ENCODE measurements at regions not wholly inside any gene's neighbourhood (a gene's known extent, or its start where the extent isn't known, plus 50 kb on each side); places are given as distances from the start of the nearest gene placed in this dataset.

DNA sequence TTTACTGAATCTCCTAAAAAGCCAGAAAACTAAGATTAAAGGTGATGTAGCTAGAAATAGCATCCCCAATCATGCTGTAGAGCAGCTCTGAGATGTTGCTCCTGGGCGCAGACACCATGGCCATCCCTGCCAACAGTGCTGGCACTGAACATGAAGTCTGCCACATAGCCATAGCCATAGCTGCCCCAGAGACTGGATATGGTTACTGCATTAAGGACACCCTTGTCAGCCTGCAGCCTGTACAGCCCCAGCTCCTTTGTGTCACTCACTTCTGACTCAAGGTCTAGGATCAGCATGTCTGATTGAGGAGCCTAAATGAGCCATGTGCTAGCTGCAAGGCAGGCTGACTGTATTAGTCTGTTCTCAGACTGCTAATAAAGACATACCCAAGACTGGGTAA, 284.6 kb downstream of the RPS24 start:
- no peak overlapping the region for H3K27ac ChIP-seq (ENCODE audit: low read depth)
- 96% methylated on average over 1 of the region's 1 CpG for WGBS
- H3K4me1 ChIP-seq (ENCODE audit: insufficient read depth), result no peaks in the 10 kb centered on the region
- no peak overlapping the region for H3K4me3 ChIP-seq (ENCODE audit: low read depth, low read length)
- no peak for DNase-seq (ENCODE audit: extremely low spot score)
- H3K36me3 ChIP-seq (ENCODE audit: insufficient read depth), result no peaks in the 10 kb centered on the region

DNA sequence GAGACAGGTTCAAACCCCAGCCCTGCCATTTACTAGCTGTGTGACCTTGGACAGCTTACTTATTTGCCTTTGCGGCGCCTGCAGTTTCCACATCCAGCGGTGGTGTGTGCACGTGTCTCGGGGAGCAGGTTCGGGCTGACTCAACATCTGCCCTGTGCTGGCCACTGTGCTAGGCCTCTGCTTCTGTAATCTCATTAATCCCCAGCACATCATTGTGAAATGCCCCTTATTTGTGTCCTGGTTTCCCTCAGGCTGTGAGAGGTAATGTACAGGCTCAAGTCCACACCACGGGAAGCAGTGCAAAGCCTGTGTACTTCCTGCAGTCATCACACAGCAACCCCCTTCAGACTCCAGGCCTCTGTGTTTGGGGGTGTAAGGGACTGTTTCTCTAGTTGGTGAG, 285.7 kb downstream of the RPS24 start:
- no peak overlapping the region for H3K4me3 ChIP-seq (ENCODE audit: low read depth, low read length)
- H3K36me3 ChIP-seq (ENCODE audit: insufficient read depth), result no peaks in the 10 kb centered on the region
- no peak for DNase-seq (ENCODE audit: extremely low spot score)
- no peak overlapping the region for H3K27ac ChIP-seq (ENCODE audit: low read depth)
- WGBS, result 85% methylated on average over 7 of the region's 7 CpGs
- H3K4me1 ChIP-seq (ENCODE audit: insufficient read depth), result no peaks in the 10 kb centered on the region

DNA sequence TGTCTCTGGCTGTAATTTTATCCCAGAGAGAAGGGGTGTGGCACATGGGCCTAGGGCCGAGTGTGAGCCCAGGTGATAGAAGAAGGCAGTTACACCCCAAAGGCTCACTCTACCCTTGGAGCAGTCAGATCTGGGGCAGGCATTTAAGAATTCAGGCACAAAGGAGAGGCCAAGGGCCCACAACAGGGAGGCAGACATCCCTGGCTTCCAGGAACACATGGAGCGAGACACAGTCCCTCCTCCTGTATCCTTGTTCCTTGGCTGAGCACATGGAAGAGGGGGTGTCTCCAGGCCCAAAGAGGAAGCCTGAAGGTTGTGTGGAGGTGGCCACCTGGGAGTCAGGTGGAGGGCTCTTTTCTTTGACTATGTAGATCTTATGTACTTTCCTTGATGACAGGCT, 286.2 kb downstream of the RPS24 start:
- H3K36me3 ChIP-seq (ENCODE audit: insufficient read depth), result no peaks in the 10 kb centered on the region
- WGBS, result 90% methylated on average over 2 of the region's 2 CpGs
- no peak overlapping the region for H3K4me3 ChIP-seq (ENCODE audit: low read depth, low read length)
- H3K27ac ChIP-seq (ENCODE audit: low read depth), result no peak overlapping the region
- no peak for DNase-seq (ENCODE audit: extremely low spot score)
- H3K4me1 ChIP-seq (ENCODE audit: insufficient read depth), result no peaks in the 10 kb centered on the region

DNA sequence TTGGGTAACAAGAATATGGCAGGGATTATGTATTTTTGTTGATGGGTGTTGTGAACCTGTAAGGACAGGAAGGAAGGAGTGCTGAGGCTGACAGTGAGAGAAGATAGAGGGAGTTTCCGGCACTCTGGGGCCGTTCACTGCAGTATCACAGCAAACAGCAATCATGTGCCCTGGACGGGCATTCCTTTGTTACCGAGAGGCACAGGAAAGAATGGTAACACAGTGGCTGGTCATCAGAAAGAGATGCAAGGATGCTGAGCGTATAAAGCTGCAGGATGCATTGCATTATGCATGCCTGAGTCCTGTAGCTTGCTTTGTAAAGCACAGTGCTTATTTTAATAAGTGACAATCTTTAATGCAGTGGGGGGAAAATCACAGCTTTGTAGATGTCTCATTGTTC, 286.8 kb downstream of the RPS24 start:
- DNase-seq (ENCODE audit: extremely low spot score), result no peak
- H3K4me1 ChIP-seq (ENCODE audit: insufficient read depth), result no peaks in the 10 kb centered on the region
- no peaks in the 10 kb centered on the region for H3K36me3 ChIP-seq (ENCODE audit: insufficient read depth)
- H3K4me3 ChIP-seq (ENCODE audit: low read depth, low read length), result no peak overlapping the region
- no peak overlapping the region for H3K27ac ChIP-seq (ENCODE audit: low read depth)
- 81% methylated on average over 5 of the region's 5 CpGs for WGBS

DNA sequence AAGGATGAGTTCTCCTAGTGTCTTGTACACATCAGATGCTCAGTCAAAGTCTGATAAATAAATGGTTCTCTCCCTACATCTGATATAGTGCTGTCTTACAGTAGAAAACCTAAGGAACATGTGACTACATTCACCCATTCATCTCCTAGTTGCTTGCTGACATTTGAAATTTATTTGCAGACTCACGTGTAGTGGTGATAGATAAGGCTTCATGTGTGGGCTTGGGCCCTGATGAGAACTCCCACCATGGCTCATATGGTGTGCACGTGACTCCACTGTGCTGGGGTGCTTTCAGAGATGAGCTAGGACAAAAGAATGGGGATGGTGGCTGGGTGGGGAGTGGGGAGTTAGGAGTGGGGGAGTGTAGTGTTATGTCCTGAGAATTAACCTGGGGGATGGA, 287.3 kb downstream of the RPS24 start:
- no peak for DNase-seq (ENCODE audit: extremely low spot score)
- WGBS, result 80% methylated on average over 2 of the region's 2 CpGs
- H3K4me1 ChIP-seq (ENCODE audit: insufficient read depth), result no peaks in the 10 kb centered on the region

DNA sequence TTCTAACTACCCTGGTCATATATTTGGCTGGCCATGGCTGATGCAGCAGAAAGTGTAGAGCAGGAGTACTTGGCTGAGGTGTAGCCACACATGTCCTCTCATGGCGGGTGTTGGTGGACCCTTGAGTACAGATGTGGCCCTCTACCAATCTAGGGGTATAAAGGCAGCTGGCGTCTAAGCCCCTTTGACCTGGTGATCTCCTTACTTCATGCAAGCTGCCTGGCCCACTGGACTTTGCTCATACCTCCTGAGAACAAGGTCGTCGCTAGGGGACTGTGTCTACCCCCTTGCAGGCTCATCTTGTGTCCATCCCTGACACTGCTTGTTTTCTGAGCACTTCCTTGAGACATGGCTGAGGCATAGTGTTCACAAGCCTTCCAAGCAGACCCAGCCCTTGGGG, 287.8 kb downstream of the RPS24 start:
- no peak overlapping the region for H3K27ac ChIP-seq (ENCODE audit: low read depth)
- no peaks in the 10 kb centered on the region for H3K4me1 ChIP-seq (ENCODE audit: insufficient read depth)
- no peak overlapping the region for H3K4me3 ChIP-seq (ENCODE audit: low read depth, low read length)
- DNase-seq (ENCODE audit: extremely low spot score), result no peak
- H3K36me3 ChIP-seq (ENCODE audit: insufficient read depth), result no peaks in the 10 kb centered on the region
- 98% methylated on average over 4 of the region's 4 CpGs for WGBS

More for the DNA sequence above, 287.3 kb downstream of the RPS24 start:
- H3K27ac ChIP-seq (ENCODE audit: low read depth), result no peak overlapping the region
- no peak overlapping the region for H3K4me3 ChIP-seq (ENCODE audit: low read depth, low read length)
- H3K36me3 ChIP-seq (ENCODE audit: insufficient read depth), result no peaks in the 10 kb centered on the region

DNA sequence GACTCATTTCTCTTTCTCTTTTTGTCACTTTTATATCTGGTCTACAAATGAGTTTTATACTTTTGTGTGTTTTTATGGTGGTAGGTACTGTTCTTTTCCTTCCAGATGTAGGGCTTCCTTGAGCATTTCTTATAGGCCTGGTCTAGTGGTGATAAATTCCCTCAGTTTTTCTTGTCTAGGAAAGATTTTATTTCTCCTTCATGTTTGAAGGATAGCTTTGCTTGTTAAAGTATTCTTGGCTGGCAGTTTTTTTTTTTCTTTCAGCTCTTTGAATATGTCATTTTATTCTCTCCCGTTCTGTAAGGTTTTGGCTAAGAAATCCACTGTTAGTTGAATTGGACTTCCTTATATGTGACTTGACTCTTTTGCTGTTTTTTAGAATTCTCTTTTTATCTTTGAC, 292.7 kb downstream of the RPS24 start:
- H3K4me1 ChIP-seq (ENCODE audit: insufficient read depth), result no peaks in the 10 kb centered on the region
- WGBS, result 94% methylated on average over 1 of the region's 1 CpG
- DNase-seq (ENCODE audit: extremely low spot score), result no peak
- H3K27ac ChIP-seq (ENCODE audit: low read depth), result no peak overlapping the region
- no peak overlapping the region for H3K4me3 ChIP-seq (ENCODE audit: low read depth, low read length)
- no peaks in the 10 kb centered on the region for H3K36me3 ChIP-seq (ENCODE audit: insufficient read depth)

DNA sequence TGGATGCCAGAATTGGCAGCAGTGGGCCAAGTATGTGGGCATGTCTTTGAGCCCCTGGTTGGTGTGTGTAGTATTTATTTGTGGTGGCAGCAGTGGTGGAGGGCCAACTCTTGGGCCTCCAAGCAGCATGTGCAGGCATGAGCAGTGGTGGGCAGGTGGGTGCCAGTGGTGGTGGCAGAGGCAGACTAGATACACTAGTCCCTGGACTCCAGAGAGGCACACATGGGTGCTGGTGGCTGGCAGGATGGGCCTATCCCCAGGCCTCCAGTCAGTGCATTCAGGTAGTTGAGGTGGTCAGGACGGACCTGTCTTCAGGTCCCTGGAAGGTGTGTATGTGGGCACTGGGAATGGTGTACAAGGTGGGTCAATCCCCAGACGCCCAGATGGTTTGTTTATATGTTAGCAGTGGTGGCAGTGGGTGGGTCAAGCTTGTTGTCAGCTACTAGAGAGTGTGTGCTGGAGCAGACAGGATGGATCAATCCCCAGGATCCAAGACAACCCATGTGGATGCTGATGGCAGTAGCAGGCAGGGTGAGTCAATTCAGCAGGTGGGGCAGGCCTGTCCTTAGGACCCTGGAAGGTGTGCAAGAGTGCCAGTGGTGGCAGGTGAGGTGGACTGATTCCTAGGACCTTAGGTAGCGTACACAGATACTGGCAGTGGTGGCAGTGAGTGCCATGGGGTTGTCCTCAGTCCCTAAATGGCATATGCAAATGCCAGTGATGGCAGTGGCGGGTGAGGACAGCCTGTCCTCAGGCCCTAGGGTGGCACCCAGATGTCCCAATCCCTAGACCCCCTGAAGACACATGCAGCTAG, 294.3 kb downstream of the RPS24 start:
- no peak for DNase-seq (ENCODE audit: extremely low spot score)

DNA sequence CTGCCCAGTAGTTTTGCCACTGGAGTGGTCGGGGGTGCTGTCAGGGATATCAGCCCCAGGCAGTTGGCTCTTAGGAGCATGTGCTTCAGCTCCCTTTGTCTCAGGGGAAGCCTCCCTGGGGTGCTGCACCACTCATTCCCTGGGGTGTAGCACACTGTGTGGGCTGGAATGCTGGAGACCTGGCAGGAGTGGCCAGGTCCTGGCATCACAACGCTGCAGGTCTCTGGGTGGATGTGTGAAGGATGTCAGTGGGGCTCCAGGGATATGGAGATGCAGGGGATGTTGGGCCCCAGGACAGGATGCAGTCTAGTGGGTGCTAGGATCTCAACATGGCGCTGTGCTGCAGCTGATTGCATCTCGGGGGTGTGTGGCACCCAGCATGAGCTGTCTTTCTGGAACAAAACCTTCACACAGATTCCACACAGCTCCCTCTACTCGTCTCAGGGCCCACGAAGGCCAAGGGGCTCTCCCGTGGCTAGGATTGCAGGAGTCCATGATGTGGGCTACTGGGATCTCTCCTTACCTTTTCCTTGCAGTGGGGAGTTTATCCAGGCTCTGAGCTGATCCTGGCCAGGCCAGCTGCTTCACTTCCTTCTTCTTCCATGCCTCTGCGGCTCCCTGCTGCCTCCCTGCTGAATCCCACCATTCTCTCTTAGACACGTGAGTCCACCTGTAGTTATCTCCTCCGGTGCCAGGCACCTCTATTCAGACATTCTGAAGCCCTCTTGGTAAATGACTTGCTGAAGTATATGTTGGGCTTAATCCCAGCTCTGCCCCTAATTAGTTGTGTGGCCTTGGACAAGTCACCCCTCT, 295.1 kb downstream of the RPS24 start:
- no peak overlapping the region for H3K4me3 ChIP-seq (ENCODE audit: low read depth, low read length)
- DNase-seq (ENCODE audit: extremely low spot score), result no peak
- H3K4me1 ChIP-seq (ENCODE audit: insufficient read depth), result no peaks in the 10 kb centered on the region
- WGBS, result 96% methylated on average over 10 of the region's 10 CpGs
- no peaks in the 10 kb centered on the region for H3K36me3 ChIP-seq (ENCODE audit: insufficient read depth)
- no peak overlapping the region for H3K27ac ChIP-seq (ENCODE audit: low read depth)

More for the DNA sequence above, 294.3 kb downstream of the RPS24 start:
- WGBS, result 91% methylated on average over 4 of the region's 4 CpGs
- Histone ChIP-seq H3K4me1 (ENCODE audit: insufficient read depth) (no peaks in the 10 kb centered on the region), H3K27ac (ENCODE audit: low read depth) (no peak overlapping the region), H3K4me3 (ENCODE audit: low read depth, low read length) (no peak overlapping the region), H3K36me3 (ENCODE audit: insufficient read depth) (no peaks in the 10 kb centered on the region)

DNA sequence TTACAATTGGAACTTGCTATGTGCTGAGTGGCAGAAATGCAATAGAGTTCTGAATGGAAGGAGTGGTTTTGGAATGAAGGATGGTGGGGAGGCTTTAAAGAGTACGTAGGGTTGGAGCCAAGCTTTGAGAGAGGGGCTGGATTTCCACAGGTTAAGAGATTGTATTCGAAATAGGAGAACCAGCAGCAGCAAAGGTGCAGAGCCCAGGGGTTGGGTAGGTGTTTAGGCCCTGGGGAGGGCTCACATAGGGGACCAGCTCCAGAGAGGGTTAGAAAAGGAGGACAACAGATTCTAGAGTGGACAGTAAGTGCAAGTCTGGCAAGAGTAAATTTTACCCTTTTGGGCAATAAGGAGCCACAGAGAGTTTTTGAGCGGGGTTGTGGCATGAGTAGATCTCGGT, 297.2 kb downstream of the RPS24 start:
- H3K4me1 ChIP-seq (ENCODE audit: insufficient read depth), result no peaks in the 10 kb centered on the region
- no peak overlapping the region for H3K27ac ChIP-seq (ENCODE audit: low read depth)
- DNase-seq (ENCODE audit: extremely low spot score), result no peak
- 89% methylated on average over 4 of the region's 4 CpGs for WGBS
- H3K36me3 ChIP-seq (ENCODE audit: insufficient read depth), result no peaks in the 10 kb centered on the region
- no peak overlapping the region for H3K4me3 ChIP-seq (ENCODE audit: low read depth, low read length)

DNA sequence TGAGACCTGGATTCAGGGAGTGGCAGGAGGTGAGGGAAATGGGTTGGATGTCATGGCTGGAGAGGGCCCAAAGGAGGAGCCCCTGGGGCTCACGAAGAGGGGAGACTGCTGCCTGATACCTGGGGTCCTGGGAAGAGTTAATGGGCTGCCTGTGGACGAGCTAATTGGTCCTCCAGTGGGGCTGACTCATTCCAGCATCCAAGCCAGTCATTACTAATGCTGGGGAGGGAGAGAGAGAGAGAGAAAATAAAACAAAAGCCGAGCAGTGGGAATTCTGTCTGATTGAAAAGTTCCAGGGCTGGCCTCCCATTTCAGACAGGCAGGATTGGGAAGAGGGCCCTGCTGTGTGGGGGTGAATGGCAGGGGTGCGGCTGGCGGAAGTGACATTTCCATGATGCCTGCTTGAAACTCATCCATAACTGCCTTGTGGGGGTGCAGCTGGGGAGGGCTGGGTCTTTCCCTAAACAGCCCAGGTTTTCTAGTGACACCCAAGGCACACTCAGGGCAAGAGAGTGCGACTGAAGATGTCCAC, 297.8 kb downstream of the RPS24 start:
- Histone ChIP-seq H3K27ac (ENCODE audit: low read depth) (no peak overlapping the region), H3K4me1 (ENCODE audit: insufficient read depth) (no peaks in the 10 kb centered on the region), H3K36me3 (ENCODE audit: insufficient read depth) (no peaks in the 10 kb centered on the region), H3K4me3 (ENCODE audit: low read depth, low read length) (no peak overlapping the region)
- DNase-seq (ENCODE audit: extremely low spot score), result no peak
- WGBS, result 44% methylated on average over 6 of the region's 6 CpGs

DNA sequence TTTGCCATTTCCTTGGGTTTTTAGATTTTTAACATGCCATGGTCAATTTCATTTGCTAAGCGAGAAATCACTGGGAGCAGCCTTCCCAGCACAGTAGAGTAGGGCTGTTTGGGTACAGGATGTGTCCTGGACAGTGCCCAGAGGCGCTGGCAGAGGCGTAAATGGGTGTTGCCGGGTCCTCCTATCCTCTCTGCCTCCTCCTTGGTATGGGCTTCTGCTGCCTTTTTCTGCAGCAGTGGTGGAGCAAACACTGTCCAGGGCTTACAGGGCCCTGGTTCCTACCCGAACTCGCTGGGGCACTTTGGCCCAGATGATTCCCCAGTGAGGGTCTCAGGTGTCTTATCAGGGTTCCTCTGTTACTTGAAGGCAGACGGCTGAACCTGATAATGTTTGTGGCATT, 298.3 kb downstream of the RPS24 start:
- H3K4me1 ChIP-seq (ENCODE audit: insufficient read depth), result no peaks in the 10 kb centered on the region
- no peak overlapping the region for H3K27ac ChIP-seq (ENCODE audit: low read depth)
- H3K4me3 ChIP-seq (ENCODE audit: low read depth, low read length), result no peak overlapping the region
- H3K36me3 ChIP-seq (ENCODE audit: insufficient read depth), result no peaks in the 10 kb centered on the region
- DNase-seq (ENCODE audit: extremely low spot score), result no peak
- WGBS, result 87% methylated on average over 7 of the region's 7 CpGs

DNA sequence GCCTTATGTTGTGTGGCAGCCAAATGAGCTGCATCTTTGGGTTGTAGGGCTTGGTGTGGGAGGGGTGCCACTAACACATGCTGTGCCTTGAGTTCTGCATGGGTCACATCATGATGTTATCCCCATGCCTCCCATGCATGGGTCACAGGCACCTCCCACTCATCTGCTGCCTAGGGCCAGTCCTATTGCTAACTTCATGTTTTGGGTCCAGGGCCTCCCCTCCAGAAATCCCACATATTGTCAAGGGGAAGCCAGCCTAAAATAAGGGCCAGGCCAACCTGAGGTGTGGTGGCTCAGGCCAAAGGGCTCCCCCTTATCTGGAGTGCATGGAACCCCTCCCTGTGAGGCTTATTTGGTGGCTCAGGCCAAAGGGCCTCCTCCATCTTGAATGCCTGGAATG, 299.0 kb downstream of the RPS24 start:
- H3K27ac ChIP-seq (ENCODE audit: low read depth), result no peak overlapping the region
- DNase-seq (ENCODE audit: extremely low spot score), result no peak
- no peak overlapping the region for H3K4me3 ChIP-seq (ENCODE audit: low read depth, low read length)
- no peaks in the 10 kb centered on the region for H3K4me1 ChIP-seq (ENCODE audit: insufficient read depth)
- no peaks in the 10 kb centered on the region for H3K36me3 ChIP-seq (ENCODE audit: insufficient read depth)
